SK-N-SH (cell line): ENCODE measurements at regions not wholly inside any gene's neighbourhood (a gene's known extent, or its start where the extent isn't known, plus 50 kb on each side); places are given as distances from the start of the nearest gene placed in this dataset.

Experiments
- CTCF ChIP-seq: fragments of 200-600 bp; sonication (generic); IDR thresholded peaks from 2 replicates; pipeline ENCODE4 v1.6.1; 2017; ENCODE audit warnings: antibody characterized with exemption, mild to moderate bottlenecking, moderate library complexity
- EP300 ChIP-seq, 2 experiments: IDR thresholded peaks; 2 replicates each; pipeline versions ENCODE4 v1.4.0 to v1.6.1; 2012; ENCODE audit warnings: borderline replicate concordance in 1 of 2, low read depth in 1 of 2, low read length in 1 of 2
- FOXM1 ChIP-seq: IDR thresholded peaks from 2 replicates; pipeline ENCODE4 v1.4.0; 2012; ENCODE audit warnings: low read depth, mild to moderate bottlenecking
- GABPA ChIP-seq: IDR thresholded peaks from 2 replicates; pipeline ENCODE4 v1.4.0; 2012; ENCODE audit warnings: low read depth, mild to moderate bottlenecking
- GATA2 ChIP-seq: sonication (generic); formaldehyde crosslinking; IDR thresholded peaks from 2 replicates; pipeline ENCODE4 v1.5.0; 2020; ENCODE audit warnings: mild to moderate bottlenecking, missing genetic modification reagents
- JUND ChIP-seq: IDR thresholded peaks from 2 replicates; pipeline ENCODE4 v1.4.0; 2012
- POLR2AphosphoS5 ChIP-seq: IDR thresholded peaks from 2 replicates; pipeline ENCODE4 v1.6.1; 2012; ENCODE audit warnings: low read depth, low read length
- RFX5 ChIP-seq: IDR thresholded peaks from 2 replicates; pipeline ENCODE4 v1.6.1; 2012; ENCODE audit warnings: mild to moderate bottlenecking, improper control_type of control experiment, low read length
- TAF1 ChIP-seq: IDR thresholded peaks from 2 replicates; pipeline ENCODE4 v1.6.1; 2012; ENCODE audit warnings: low read depth, mild to moderate bottlenecking, low read length, moderate library complexity, borderline replicate concordance
- TCF12 ChIP-seq: IDR thresholded peaks from 2 replicates; pipeline ENCODE4 v1.4.0; 2012
- USF2 ChIP-seq: fragments of 150-350 bp; IDR thresholded peaks from 2 replicates; pipeline ENCODE4 v1.6.1; 2017; ENCODE audit warnings: antibody characterized with exemption, low read length, low read depth, borderline replicate concordance
- TF ChIP-seq, protein P1 (sequence below): IDR thresholded peaks from 2 replicates; pipeline ENCODE4 v1.6.1; 2012; ENCODE audit warnings: mild to moderate bottlenecking, low read depth, low read length, moderate library complexity
- TF ChIP-seq, protein P2 (sequence below): IDR thresholded peaks from 2 replicates; pipeline ENCODE4 v1.4.0; 2012; ENCODE audit warnings: low read depth

- no peak for TF ChIP-seq GABPA
- no peak for TF ChIP-seq POLR2AphosphoS5
- TF ChIP-seq USF2 = no peak
- TF ChIP-seq, protein P1, sequence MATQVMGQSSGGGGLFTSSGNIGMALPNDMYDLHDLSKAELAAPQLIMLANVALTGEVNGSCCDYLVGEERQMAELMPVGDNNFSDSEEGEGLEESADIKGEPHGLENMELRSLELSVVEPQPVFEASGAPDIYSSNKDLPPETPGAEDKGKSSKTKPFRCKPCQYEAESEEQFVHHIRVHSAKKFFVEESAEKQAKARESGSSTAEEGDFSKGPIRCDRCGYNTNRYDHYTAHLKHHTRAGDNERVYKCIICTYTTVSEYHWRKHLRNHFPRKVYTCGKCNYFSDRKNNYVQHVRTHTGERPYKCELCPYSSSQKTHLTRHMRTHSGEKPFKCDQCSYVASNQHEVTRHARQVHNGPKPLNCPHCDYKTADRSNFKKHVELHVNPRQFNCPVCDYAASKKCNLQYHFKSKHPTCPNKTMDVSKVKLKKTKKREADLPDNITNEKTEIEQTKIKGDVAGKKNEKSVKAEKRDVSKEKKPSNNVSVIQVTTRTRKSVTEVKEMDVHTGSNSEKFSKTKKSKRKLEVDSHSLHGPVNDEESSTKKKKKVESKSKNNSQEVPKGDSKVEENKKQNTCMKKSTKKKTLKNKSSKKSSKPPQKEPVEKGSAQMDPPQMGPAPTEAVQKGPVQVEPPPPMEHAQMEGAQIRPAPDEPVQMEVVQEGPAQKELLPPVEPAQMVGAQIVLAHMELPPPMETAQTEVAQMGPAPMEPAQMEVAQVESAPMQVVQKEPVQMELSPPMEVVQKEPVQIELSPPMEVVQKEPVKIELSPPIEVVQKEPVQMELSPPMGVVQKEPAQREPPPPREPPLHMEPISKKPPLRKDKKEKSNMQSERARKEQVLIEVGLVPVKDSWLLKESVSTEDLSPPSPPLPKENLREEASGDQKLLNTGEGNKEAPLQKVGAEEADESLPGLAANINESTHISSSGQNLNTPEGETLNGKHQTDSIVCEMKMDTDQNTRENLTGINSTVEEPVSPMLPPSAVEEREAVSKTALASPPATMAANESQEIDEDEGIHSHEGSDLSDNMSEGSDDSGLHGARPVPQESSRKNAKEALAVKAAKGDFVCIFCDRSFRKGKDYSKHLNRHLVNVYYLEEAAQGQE = no peak
- TF ChIP-seq CTCF = no peak
- TF ChIP-seq EP300 (IDR thresholded peaks at IDR 0.05; ENCODE audit: borderline replicate concordance in 1 of 2, low read depth in 1 of 2, low read length in 1 of 2) = no peak
- no peak for TF ChIP-seq TCF12
- TF ChIP-seq GATA2 = no peak
- TF ChIP-seq, protein P2, sequence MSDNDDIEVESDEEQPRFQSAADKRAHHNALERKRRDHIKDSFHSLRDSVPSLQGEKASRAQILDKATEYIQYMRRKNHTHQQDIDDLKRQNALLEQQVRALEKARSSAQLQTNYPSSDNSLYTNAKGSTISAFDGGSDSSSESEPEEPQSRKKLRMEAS = no peak
- TF ChIP-seq JUND = no peak
- no peak for TF ChIP-seq TAF1
- no peak for TF ChIP-seq RFX5
- no peak for TF ChIP-seq FOXM1
These were observed 514.5 kb upstream of the GJE1 start for GRCh38 chr6:141618180-141618581.
